Smooth muscle cell (in vitro differentiated cells): ENCODE measurements at regions not wholly inside any gene's neighbourhood (a gene's known extent, or its start where the extent isn't known, plus 50 kb on each side); places are given as distances from the start of the nearest gene placed in this dataset.

Experiments used
- DNase-seq: peaks from one replicate; lab custom pipeline; 2025; ENCODE audit not compliant: unreplicated experiment; lab: John Stamatoyannopoulos, UW
- H2AFZ ChIP-seq: fragments of 200-600 bp; sonication (generic); 2 replicates; pipeline ENCODE4 v1.6.0; 2016; ENCODE audit warnings: antibody characterized with exemption, low read depth, mild to moderate bottlenecking
- H3F3A ChIP-seq: fragments of 200-600 bp; sonication (generic); 2 replicates; pipeline ENCODE4 v1.6.0; 2017; ENCODE audit warnings: antibody characterized with exemption, low read depth
- H3K27ac ChIP-seq: fragments of 200-600 bp; sonication (generic); 2 replicates; pipeline ENCODE4 v1.5.1; 2016; ENCODE audit warnings: low read depth, mild to moderate bottlenecking
- H3K27me3 ChIP-seq: fragments of 200-600 bp; sonication (generic); 2 replicates; pipeline ENCODE4 v1.6.1; 2016; ENCODE audit warnings: low read depth, mild to moderate bottlenecking
- H3K36me3 ChIP-seq: fragments of 200-600 bp; sonication (generic); 2 replicates; pipeline ENCODE4 v1.5.1; 2016; ENCODE audit warnings: low read depth
- H3K4me1 ChIP-seq: fragments of 200-600 bp; sonication (generic); 2 replicates; pipeline ENCODE4 v1.5.1; 2016; ENCODE audit warnings: low read depth
- H3K4me2 ChIP-seq: fragments of 200-600 bp; sonication (generic); 2 replicates; pipeline ENCODE4 v1.6.0; 2016; ENCODE audit warnings: mild to moderate bottlenecking
- H3K4me3 ChIP-seq: fragments of 200-600 bp; sonication (generic); 2 replicates; pipeline ENCODE4 v1.5.1; 2016; ENCODE audit warnings: mild to moderate bottlenecking
- H3K79me2 ChIP-seq: fragments of 200-600 bp; sonication (generic); 2 replicates; pipeline ENCODE4 v1.6.0; 2016; ENCODE audit warnings: low read depth, mild to moderate bottlenecking
- H3K9ac ChIP-seq: fragments of 200-600 bp; sonication (generic); 2 replicates; pipeline ENCODE4 v1.6.0; 2016; ENCODE audit warnings: low read depth
- H3K9me3 ChIP-seq: fragments of 200-600 bp; sonication (generic); replicated peaks from 2 replicates; pipeline ENCODE4 v1.5.1; 2016; ENCODE audit warnings: low read depth
- H4K20me1 ChIP-seq: fragments of 200-600 bp; sonication (generic); 2 replicates; pipeline ENCODE4 v1.6.0; 2016; ENCODE audit warnings: low read depth
- CTCF ChIP-seq: fragments of 200-600 bp; sonication (generic); IDR thresholded peaks from 2 replicates; pipeline ENCODE4 v1.5.1; 2017; ENCODE audit warnings: borderline replicate concordance, mild to moderate bottlenecking, antibody characterized with exemption; ENCODE audit not compliant: insufficient read depth, poor library complexity, severe bottlenecking
- WGBS: methylation state at CpG from one replicate; pipeline ENCODE4 v1.1.7; 2016; ENCODE audit warnings: low lambda C conversion rate; 5-methylcytosine and 5-hydroxymethylcytosine counted together

- no peak overlapping the region for H3K4me3 ChIP-seq
- WGBS: 56% methylated on average over 7 of the region's 7 CpGs
- no peaks in the 10 kb centered on the region for H4K20me1 ChIP-seq
- no peak overlapping the region for H3K9ac ChIP-seq
- TF ChIP-seq CTCF: no peak
- H3K4me2 ChIP-seq: no peak overlapping the region
- peaks cover 40% of the 10 kb centered on the region for H3K4me1 ChIP-seq
- no peak overlapping the region for H3K27ac ChIP-seq
- no peaks in the 10 kb centered on the region for H3K27me3 ChIP-seq
- H2AFZ ChIP-seq: no peak overlapping the region
- H3K79me2 ChIP-seq: no peaks in the 10 kb centered on the region
- no peaks in the 10 kb centered on the region for H3K36me3 ChIP-seq
- no peaks in the 10 kb centered on the region for H3F3A ChIP-seq
- no peak for DNase-seq
- H3K9me3 ChIP-seq: no peaks in the 10 kb centered on the region
Measured at GRCh38 chr5:124574521-124575436, 171.7 kb downstream of the ZNF608 start.

GRCh38 chr5:124572971-124573370, 173.5 kb downstream of the ZNF608 start:
- Histone ChIP-seq H2AFZ (no peak overlapping the region), H3F3A (no peaks in the 10 kb centered on the region), H3K36me3 (no peaks in the 10 kb centered on the region), H3K9ac (no peak overlapping the region), H3K4me2 (no peak overlapping the region), H3K27me3 (no peaks in the 10 kb centered on the region), H3K79me2 (no peaks in the 10 kb centered on the region), H3K9me3 (no peaks in the 10 kb centered on the region), H3K4me1 (peaks cover 40% of the 10 kb centered on the region), H3K4me3 (no peak overlapping the region), H4K20me1 (no peaks in the 10 kb centered on the region), H3K27ac (no peak overlapping the region)
- WGBS: 76% methylated on average over 5 of the region's 5 CpGs
- no peak for TF ChIP-seq CTCF
- DNase-seq: no peak

GRCh38 chr5:124570285-124571035, 176.0 kb downstream of the ZNF608 start:
- Histone ChIP-seq H3K36me3 (no peaks in the 10 kb centered on the region), H3K27me3 (no peaks in the 10 kb centered on the region), H3K4me2 (no peak overlapping the region), H3K27ac (no peak overlapping the region), H3F3A (no peaks in the 10 kb centered on the region), H3K9ac (no peak overlapping the region), H3K4me3 (no peak overlapping the region), H3K79me2 (no peaks in the 10 kb centered on the region), H3K9me3 (no peaks in the 10 kb centered on the region), H3K4me1 (peaks cover 19% of the 10 kb centered on the region), H4K20me1 (no peaks in the 10 kb centered on the region), H2AFZ (no peak overlapping the region)
- TF ChIP-seq CTCF: no peak
- 64% methylated on average over 9 of the region's 9 CpGs for WGBS
- DNase-seq: no peak
